ENCODE measurements at regions not wholly inside any gene's neighbourhood (a gene's known extent, or its start where the extent isn't known, plus 50 kb on each side); places are given as distances from the start of the nearest gene placed in this dataset.

GRCh38 chr16:8286348-8286747 lies 304.0 kb downstream of the TMEM114 start:
- no peaks in the 10 kb centered on the region for H3K9me3 ChIP-seq (ENCODE audit: low read depth)
- no peaks in the 10 kb centered on the region for H3K27me3 ChIP-seq
- WGBS (ENCODE audit: low lambda C conversion rate, missing lambda C conversion rate) = 70% methylated on average over 2 of the region's 2 CpGs
- H3K9me2 ChIP-seq (replicated peaks; ENCODE audit: insufficient read depth) = no peaks in the 10 kb centered on the region
- no peak overlapping the region for H3K27ac ChIP-seq
- no peak for DNase-seq (ENCODE audit: low spot score)
- no peaks in the 10 kb centered on the region for H3K36me3 ChIP-seq (replicated peaks; ENCODE audit: insufficient read depth, low read depth)
- H3K4me3 ChIP-seq = no peak overlapping the region
- no peaks in the 10 kb centered on the region for H4K20me1 ChIP-seq (ENCODE audit: insufficient read depth, poor library complexity, severe bottlenecking)
- H3K79me2 ChIP-seq = no peaks in the 10 kb centered on the region
- no peak overlapping the region for H2AFZ ChIP-seq
- TF ChIP-seq CTCF (IDR thresholded peaks at IDR 0.05; ENCODE audit: poor library complexity) (no peak), EZH2 (IDR thresholded peaks at IDR 0.05; ENCODE audit: borderline replicate concordance) (no peak), EZH2phosphoT487 (IDR thresholded peaks at IDR 0.05; ENCODE audit: low read depth, severe bottlenecking, unreplicated experiment) (no peak)
- no peak overlapping the region for H3K4me2 ChIP-seq
- no peaks in the 10 kb centered on the region for H3K4me1 ChIP-seq (ENCODE audit: insufficient read depth)

GRCh38 chr16:8283195-8283594 lies 307.1 kb downstream of the TMEM114 start:
- 66% methylated on average over 4 of the region's 4 CpGs for WGBS (ENCODE audit: low lambda C conversion rate, missing lambda C conversion rate)
- no peak for TF ChIP-seq CTCF (IDR thresholded peaks at IDR 0.05; ENCODE audit: poor library complexity)
- H3K4me2 ChIP-seq = no peak overlapping the region
- no peaks in the 10 kb centered on the region for H3K9me2 ChIP-seq (replicated peaks; ENCODE audit: insufficient read depth)
- no peaks in the 10 kb centered on the region for H3K36me3 ChIP-seq (replicated peaks; ENCODE audit: insufficient read depth, low read depth)
- no peaks in the 10 kb centered on the region for H3K27me3 ChIP-seq
- no peaks in the 10 kb centered on the region for H3K79me2 ChIP-seq
- no peaks in the 10 kb centered on the region for H4K20me1 ChIP-seq (ENCODE audit: insufficient read depth, poor library complexity, severe bottlenecking)
- H3K4me1 ChIP-seq (ENCODE audit: insufficient read depth) = no peaks in the 10 kb centered on the region
- H3K27ac ChIP-seq = no peak overlapping the region
- no peaks in the 10 kb centered on the region for H3K9me3 ChIP-seq (ENCODE audit: low read depth)
- H2AFZ ChIP-seq = no peak overlapping the region
- no peak overlapping the region for H3K4me3 ChIP-seq
- no peak for DNase-seq (ENCODE audit: low spot score)

DNA sequence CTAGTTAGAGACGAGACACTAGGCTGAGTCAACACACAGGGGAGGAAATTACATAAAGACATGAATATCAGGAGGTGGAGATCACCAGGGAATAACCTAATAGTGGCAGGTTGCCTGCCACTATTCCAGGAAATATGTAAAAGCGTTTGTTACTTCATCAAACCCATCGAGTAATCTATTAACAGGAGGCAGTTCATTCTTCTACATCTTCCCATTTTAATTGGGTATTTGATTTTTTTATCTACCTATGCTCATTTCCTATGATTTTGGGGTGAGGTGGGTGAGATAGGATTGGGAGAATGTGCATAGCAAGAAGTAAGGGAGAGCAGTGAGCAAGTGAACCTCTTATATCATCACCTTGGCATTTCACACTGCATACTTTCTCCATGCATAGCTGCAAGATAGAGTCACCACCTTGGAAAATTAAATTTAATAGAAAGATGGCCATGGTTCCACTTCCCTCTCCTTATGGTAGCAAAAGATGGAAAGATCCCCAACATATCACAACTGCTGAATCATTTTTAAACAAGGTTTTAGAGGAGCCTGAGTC lies 312.2 kb downstream of the TMEM114 start:
- Histone ChIP-seq H3K4me1 (ENCODE audit: insufficient read depth) (no peaks in the 10 kb centered on the region), H2AFZ (no peak overlapping the region), H3K27me3 (no peaks in the 10 kb centered on the region), H4K20me1 (ENCODE audit: insufficient read depth, poor library complexity, severe bottlenecking) (no peaks in the 10 kb centered on the region), H3K79me2 (no peaks in the 10 kb centered on the region), H3K4me3 (no peak overlapping the region), H3K9me3 (ENCODE audit: low read depth) (no peaks in the 10 kb centered on the region), H3K9me2 (replicated peaks; ENCODE audit: insufficient read depth) (no peaks in the 10 kb centered on the region), H3K4me2 (no peak overlapping the region), H3K27ac (no peak overlapping the region), H3K36me3 (replicated peaks; ENCODE audit: insufficient read depth, low read depth) (no peaks in the 10 kb centered on the region)
- TF ChIP-seq CTCF (IDR thresholded peaks at IDR 0.05; ENCODE audit: poor library complexity) = no peak
- 74% methylated on average over 3 of the region's 3 CpGs for WGBS (ENCODE audit: low lambda C conversion rate, missing lambda C conversion rate)
- DNase-seq (ENCODE audit: low spot score) = no peak

- Histone ChIP-seq H3K4me1 (ENCODE audit: insufficient read depth) (no peaks in the 10 kb centered on the region), H3K4me2 (no peak overlapping the region), H3K9me2 (replicated peaks; ENCODE audit: insufficient read depth) (no peaks in the 10 kb centered on the region), H4K20me1 (ENCODE audit: insufficient read depth, poor library complexity, severe bottlenecking) (no peaks in the 10 kb centered on the region), H3K36me3 (replicated peaks; ENCODE audit: insufficient read depth, low read depth) (no peaks in the 10 kb centered on the region), H3K4me3 (no peak overlapping the region), H2AFZ (no peak overlapping the region), H3K79me2 (no peaks in the 10 kb centered on the region), H3K9me3 (ENCODE audit: low read depth) (no peaks in the 10 kb centered on the region), H3K27me3 (no peaks in the 10 kb centered on the region), H3K27ac (no peak overlapping the region)
- TF ChIP-seq EZH2phosphoT487 (IDR thresholded peaks at IDR 0.05; ENCODE audit: low read depth, severe bottlenecking, unreplicated experiment) = no peak
- TF ChIP-seq EZH2 (IDR thresholded peaks at IDR 0.05; ENCODE audit: borderline replicate concordance) = no peak
- TF ChIP-seq CTCF (IDR thresholded peaks at IDR 0.05; ENCODE audit: poor library complexity) = no peak
- no peak for DNase-seq (ENCODE audit: low spot score)
- 85% methylated on average over 3 of the region's 3 CpGs for WGBS (ENCODE audit: low lambda C conversion rate, missing lambda C conversion rate)
Measured at GRCh38 chr16:8271344-8271743, 319.0 kb downstream of the TMEM114 start.
